GM23338 (cell line): ENCODE measurements at regions not wholly inside any gene's neighbourhood (a gene's known extent, or its start where the extent isn't known, plus 50 kb on each side); places are given as distances from the start of the nearest gene placed in this dataset.

ENCODE experiments used
- CREB1 ChIP-seq: fragments of 250-450 bp; sonication (Bioruptor Pico); IDR thresholded peaks from 2 replicates; pipeline ENCODE4 v1.5.0; 2020; ENCODE audit warnings: low read depth, mild to moderate bottlenecking, moderate library complexity
- CTCF ChIP-seq, 2 experiments: fragments of 200-600 bp in 1 of 2; sonication (generic) in 1 of 2; conservative IDR thresholded peaks; 2 replicates each; pipeline versions ENCODE4 v1.5.1 to v1.6.1; 2016 to 2017; ENCODE audit warnings: antibody characterized with exemption in 2 of 2, low read depth in 2 of 2, mild to moderate bottlenecking in 2 of 2, moderate library complexity in 1 of 2
- EZH2 ChIP-seq: fragments of 200-600 bp; sonication (generic); IDR thresholded peaks from one replicate; pipeline ENCODE4 v1.8.0; 2017; ENCODE audit warnings: antibody characterized with exemption, mild to moderate bottlenecking, low read depth; ENCODE audit not compliant: unreplicated experiment
- EZH2phosphoT487 ChIP-seq: fragments of 200-600 bp; sonication (generic); IDR thresholded peaks from one replicate; pipeline ENCODE4 v1.8.1; 2018; ENCODE audit warnings: antibody characterized with exemption; ENCODE audit not compliant: unreplicated experiment
- POLR2AphosphoS5 ChIP-seq: IDR thresholded peaks from 2 replicates; pipeline ENCODE4 v1.6.1; 2016; ENCODE audit warnings: antibody characterized with exemption, low read depth
- REST ChIP-seq: IDR thresholded peaks from one replicate; pipeline ENCODE4 v1.6.1; 2018; ENCODE audit warnings: antibody characterized with exemption; ENCODE audit not compliant: unreplicated experiment

GRCh38 chr11:91947215-91947820 lies 277.3 kb upstream of the FAT3 start:
- TF ChIP-seq POLR2AphosphoS5 (no peak), CTCF (conservative IDR thresholded peaks at IDR 0.05; ENCODE audit: low read depth in 2 of 2) (no peak), REST (no peak), EZH2 (no peak), EZH2phosphoT487 (no peak), CREB1 (CRISPR knock-in tag) (no peak)
